ENCODE measurements at regions not wholly inside any gene's neighbourhood (a gene's known extent, or its start where the extent isn't known, plus 50 kb on each side); places are given as distances from the start of the nearest gene placed in this dataset.
"Not testable (repeated sequence)": the region's sequence is repeated elsewhere in the genome, so short reads cannot be mapped to it uniquely, and the experiment has no call there.

DNA sequence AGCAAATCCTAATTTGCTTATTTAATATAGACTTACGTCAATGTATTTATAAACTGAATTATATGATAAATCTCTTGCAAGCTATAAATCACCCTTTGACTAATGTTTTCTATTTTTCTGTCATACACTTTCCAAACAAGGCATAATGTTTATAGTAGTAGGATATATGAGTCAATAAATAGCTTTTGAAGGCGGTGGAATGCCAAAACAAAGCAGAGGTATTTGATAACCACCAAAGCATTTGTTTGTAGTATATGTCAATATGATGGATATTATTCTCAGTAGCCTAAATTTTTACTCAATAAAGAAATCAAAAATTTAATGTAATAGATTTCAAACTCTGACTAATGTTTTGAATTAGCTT lies 1354.6 kb downstream of the HACE1 start:
- Mint-ChIP-seq H3K4me3 (no peak overlapping the region), H3K36me3 (ENCODE audit: low read depth) (no peaks in the 10 kb centered on the region), H3K27me3 (ENCODE audit: insufficient read depth) (no peaks in the 10 kb centered on the region), H3K4me1 (no peaks in the 10 kb centered on the region), H3K27ac (no peak overlapping the region), H3K9me3 (no peaks in the 10 kb centered on the region)
- H3K27ac ChIP-seq (ENCODE audit: low read depth, low read length), result no peak overlapping the region
- H3K9me3 ChIP-seq (ENCODE audit: control insufficient read depth, low read length), result no peaks in the 10 kb centered on the region
- H3K9ac ChIP-seq (ENCODE audit: extremely low read depth, low read length, poor library complexity, severe bottlenecking), result no peak overlapping the region
- H3K4me3 ChIP-seq (ENCODE audit: low read length), result no peak overlapping the region
- no peak for DNase-seq
- 100% methylated on average over 1 of the region's 2 CpGs; no CpG with 5 or more reads in 1 of the 2 experiments for WGBS, 2 experiments (ENCODE audit: insufficient coverage in 1 of 2, insufficient read length in 1 of 2)
- H3K36me3 ChIP-seq (ENCODE audit: control insufficient read depth, insufficient read depth, low read length), result no peaks in the 10 kb centered on the region
- no peaks in the 10 kb centered on the region for H3K27me3 ChIP-seq (ENCODE audit: control insufficient read depth, insufficient read depth, low read length, poor library complexity, severe bottlenecking)
- H3K4me1 ChIP-seq (ENCODE audit: control insufficient read depth, insufficient read depth, low read length), result no peaks in the 10 kb centered on the region
- TF ChIP-seq CTCF (conservative IDR thresholded peaks at IDR 0.05), result no peak

DNA sequence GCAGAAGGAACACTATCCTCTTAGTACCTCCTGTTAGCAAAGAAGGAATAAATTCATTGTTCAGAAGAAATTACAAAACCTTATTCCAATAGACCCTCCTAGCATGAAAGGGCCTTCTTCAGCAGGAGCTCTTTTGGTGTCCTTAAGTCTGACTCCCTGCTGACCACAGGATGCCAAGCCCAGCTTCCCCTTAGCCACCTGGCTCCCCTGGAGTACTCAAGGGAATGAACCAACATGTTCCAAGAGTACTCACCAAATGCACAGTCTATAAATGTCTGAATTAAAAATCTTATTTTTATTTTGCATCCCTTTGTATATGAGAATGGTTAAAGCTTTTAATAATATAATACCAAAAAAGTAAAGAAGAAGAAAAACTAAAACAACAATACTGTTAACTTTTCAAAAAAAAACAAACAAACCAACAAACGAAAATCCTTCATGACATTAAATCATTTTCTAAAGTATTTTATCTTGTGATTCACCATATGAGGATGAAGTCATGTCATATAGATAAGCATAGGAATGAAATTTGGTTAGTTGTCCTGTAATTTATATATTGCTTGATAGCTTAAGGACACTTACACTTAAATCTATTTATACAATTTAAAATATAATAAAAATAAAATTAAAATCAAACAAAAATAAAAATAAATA lies 1355.1 kb downstream of the HACE1 start:
- H3K36me3 Mint-ChIP-seq (ENCODE audit: low read depth), result no peaks in the 10 kb centered on the region
- no peak for TF ChIP-seq CTCF (conservative IDR thresholded peaks at IDR 0.05)
- H3K36me3 ChIP-seq (ENCODE audit: control insufficient read depth, insufficient read depth, low read length), result no peaks in the 10 kb centered on the region
- no peak overlapping the region for H3K4me3 Mint-ChIP-seq
- peak; percentile 40 for DNase-seq
- H3K9me3 ChIP-seq (ENCODE audit: control insufficient read depth, low read length), result no peaks in the 10 kb centered on the region
- no peaks in the 10 kb centered on the region for H3K4me1 ChIP-seq (ENCODE audit: control insufficient read depth, insufficient read depth, low read length)
- WGBS, 2 experiments (ENCODE audit: insufficient coverage in 1 of 2, insufficient read length in 1 of 2), result no CpG with 5 or more reads among the region's 1 CpG
- no peaks in the 10 kb centered on the region for H3K4me1 Mint-ChIP-seq
- no peak overlapping the region for H3K27ac Mint-ChIP-seq
- H3K9me3 Mint-ChIP-seq, result no peaks in the 10 kb centered on the region
- H3K4me3 ChIP-seq (ENCODE audit: low read length), result no peak overlapping the region
- H3K27me3 Mint-ChIP-seq (ENCODE audit: insufficient read depth), result no peaks in the 10 kb centered on the region
- H3K27ac ChIP-seq (ENCODE audit: low read depth, low read length), result no peak overlapping the region
- H3K27me3 ChIP-seq (ENCODE audit: control insufficient read depth, insufficient read depth, low read length, poor library complexity, severe bottlenecking), result no peaks in the 10 kb centered on the region
- H3K9ac ChIP-seq (ENCODE audit: extremely low read depth, low read length, poor library complexity, severe bottlenecking), result no peak overlapping the region

- H3K27me3 Mint-ChIP-seq (ENCODE audit: insufficient read depth); DNase-seq; H3K9ac ChIP-seq (ENCODE audit: extremely low read depth, low read length, poor library complexity, severe bottlenecking); H3K9me3 Mint-ChIP-seq; H3K9me3 ChIP-seq (ENCODE audit: control insufficient read depth, low read length); H3K4me1 ChIP-seq (ENCODE audit: control insufficient read depth, insufficient read depth, low read length); H3K4me1 Mint-ChIP-seq; H3K27me3 ChIP-seq (ENCODE audit: control insufficient read depth, insufficient read depth, low read length, poor library complexity, severe bottlenecking); H3K27ac ChIP-seq (ENCODE audit: low read depth, low read length); H3K4me3 Mint-ChIP-seq; H3K36me3 Mint-ChIP-seq (ENCODE audit: low read depth); H3K36me3 ChIP-seq (ENCODE audit: control insufficient read depth, insufficient read depth, low read length); H3K4me3 ChIP-seq (ENCODE audit: low read length); H3K27ac Mint-ChIP-seq: not testable (repeated sequence)
- 91 to 92% methylated on average over 2 to 11 of the region's 11 CpGs for WGBS, 2 experiments (ENCODE audit: insufficient coverage in 1 of 2, insufficient read length in 1 of 2)
Measured at GRCh38 chr6:103496588-103496987, 1363.1 kb downstream of the HACE1 start.

DNA sequence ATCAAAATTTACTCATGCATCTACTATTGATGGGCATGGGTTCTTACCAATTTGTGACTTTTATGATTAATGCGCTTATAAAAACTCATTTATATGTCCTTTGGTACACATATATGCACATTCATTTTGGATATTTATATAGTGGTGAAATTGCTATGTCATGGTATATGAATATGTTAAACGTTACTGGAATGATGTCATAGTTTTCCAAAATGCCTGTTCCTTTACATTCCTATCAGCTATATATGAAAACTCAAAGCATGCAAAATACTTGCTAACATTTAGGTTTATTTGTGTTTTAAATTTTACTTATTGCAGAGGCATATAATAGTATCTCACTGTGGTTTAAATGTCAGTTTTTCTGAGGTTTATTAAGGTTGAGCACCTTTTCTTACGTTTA lies 1403.1 kb downstream of the HACE1 start:
- Histone ChIP-seq H3K27me3 (ENCODE audit: control insufficient read depth, insufficient read depth, low read length, poor library complexity, severe bottlenecking) (no peaks in the 10 kb centered on the region), H3K36me3 (ENCODE audit: control insufficient read depth, insufficient read depth, low read length) (no peaks in the 10 kb centered on the region), H3K4me3 (ENCODE audit: low read length) (no peak overlapping the region), H3K27ac (ENCODE audit: low read depth, low read length) (no peak overlapping the region), H3K9ac (ENCODE audit: extremely low read depth, low read length, poor library complexity, severe bottlenecking) (no peak overlapping the region), H3K4me1 (ENCODE audit: control insufficient read depth, insufficient read depth, low read length) (no peaks in the 10 kb centered on the region), H3K9me3 (ENCODE audit: control insufficient read depth, low read length) (no peaks in the 10 kb centered on the region)
- TF ChIP-seq CTCF (conservative IDR thresholded peaks at IDR 0.05), result no peak
- H3K27ac Mint-ChIP-seq, result no peak overlapping the region
- H3K4me3 Mint-ChIP-seq, result no peak overlapping the region
- no peaks in the 10 kb centered on the region for H3K27me3 Mint-ChIP-seq (ENCODE audit: insufficient read depth)
- H3K36me3 Mint-ChIP-seq (ENCODE audit: low read depth), result no peaks in the 10 kb centered on the region
- peaks cover 7% of the 10 kb centered on the region for H3K9me3 Mint-ChIP-seq
- H3K4me1 Mint-ChIP-seq, result no peaks in the 10 kb centered on the region
- 88% methylated on average over 2 of the region's 3 CpGs; no CpG with 5 or more reads in 1 of the 2 experiments for WGBS, 2 experiments (ENCODE audit: insufficient coverage in 1 of 2, insufficient read length in 1 of 2)
- DNase-seq, result no peak
